HG02970 (cell line): ENCODE measurements at regions not wholly inside any gene's neighbourhood (a gene's known extent, or its start where the extent isn't known, plus 50 kb on each side); places are given as distances from the start of the nearest gene placed in this dataset.
"Not testable (repeated sequence)": the region's sequence is repeated elsewhere in the genome, so short reads cannot be mapped to it uniquely, and the experiment has no call there.

Experiments
- ATAC-seq: cut with Tn5 transposase; IDR thresholded peaks from one replicate; pipeline ENCODE4 v1.9.1; 2021; ENCODE audit warnings: mild to moderate bottlenecking, moderate library complexity, moderate number of reproducible peaks; ENCODE audit not compliant: unreplicated experiment, low FRiP score

GRCh38 chr20:22729616-22730236 lies 145.4 kb upstream of the FOXA2 start:
- no peak for ATAC-seq

GRCh38 chr20:22732751-22733150 lies 148.4 kb upstream of the FOXA2 start:
- ATAC-seq: no peak

- ATAC-seq: not testable (repeated sequence)
Observed at GRCh38 chr20:22734946-22735647, 150.7 kb upstream of the FOXA2 start.

GRCh38 chr20:22740829-22741228 lies 156.5 kb upstream of the FOXA2 start:
- ATAC-seq: no peak

GRCh38 chr20:22744341-22745193 lies 160.2 kb upstream of the FOXA2 start:
- ATAC-seq: no peak

- ATAC-seq: no peak
Observed at GRCh38 chr20:22745194-22745500, 160.8 kb upstream of the FOXA2 start.

- ATAC-seq: no peak
Observed at GRCh38 chr20:22746957-22747356, 162.6 kb upstream of the FOXA2 start.

- no peak for ATAC-seq
Observed at GRCh38 chr20:22752324-22752723, 168.0 kb upstream of the FOXA2 start.

- ATAC-seq: no peak
Observed at GRCh38 chr20:22757424-22758183, 173.2 kb upstream of the FOXA2 start.

- no peak for ATAC-seq
Observed at GRCh38 chr20:22758815-22759214, 174.4 kb upstream of the FOXA2 start.

- no peak for ATAC-seq
Observed at GRCh38 chr20:22762576-22763256, 178.3 kb upstream of the FOXA2 start.

DNA sequence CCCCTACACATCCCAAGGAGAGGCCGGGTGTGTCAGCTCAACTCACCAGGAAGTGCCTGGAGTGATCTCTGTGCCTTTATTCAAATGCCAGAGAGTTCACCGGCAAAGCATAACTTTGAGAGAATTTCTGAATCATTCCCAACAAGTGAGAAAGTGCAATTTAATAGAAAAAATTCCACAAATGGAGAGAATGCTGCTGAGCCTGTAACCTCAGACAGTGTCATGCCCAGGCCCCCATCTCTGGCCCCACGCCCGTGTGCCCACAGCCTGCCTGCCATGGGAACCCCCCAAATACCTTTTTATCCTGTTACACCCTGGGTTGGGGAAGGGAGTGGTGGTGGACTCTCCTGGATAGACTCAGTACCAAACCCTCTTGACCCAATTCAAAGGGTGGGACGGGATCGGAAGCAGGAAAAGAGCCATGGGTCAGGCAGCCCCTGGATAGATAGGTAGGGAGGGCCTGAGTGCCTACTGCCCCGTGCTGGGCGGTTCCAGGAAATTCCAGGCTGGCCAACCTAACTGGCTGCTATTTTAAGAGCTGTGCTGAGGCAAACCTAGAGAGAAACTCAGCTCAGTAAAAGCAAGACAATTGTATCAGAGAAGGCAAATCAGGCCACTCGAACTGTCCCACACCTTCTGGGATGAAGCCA lies 179.0 kb upstream of the FOXA2 start:
- ATAC-seq: no peak

- ATAC-seq: no peak
Observed at GRCh38 chr20:22768266-22769178, 184.2 kb upstream of the FOXA2 start.

- no peak for ATAC-seq
Observed at GRCh38 chr20:22770241-22770800, 185.9 kb upstream of the FOXA2 start.

GRCh38 chr20:22771706-22772105 lies 187.3 kb upstream of the FOXA2 start:
- ATAC-seq: no peak

- ATAC-seq: no peak
Observed at GRCh38 chr20:22773344-22773743, 189.0 kb upstream of the FOXA2 start.

GRCh38 chr20:22775256-22775655 lies 190.9 kb upstream of the FOXA2 start:
- ATAC-seq: no peak

GRCh38 chr20:22775671-22776139 lies 191.3 kb upstream of the FOXA2 start:
- ATAC-seq: no peak
